ENCODE measurements at regions not wholly inside any gene's neighbourhood (a gene's known extent, or its start where the extent isn't known, plus 50 kb on each side); places are given as distances from the start of the nearest gene placed in this dataset.
"Not testable (repeated sequence)": the region's sequence is repeated elsewhere in the genome, so short reads cannot be mapped to it uniquely, and the experiment has no call there.

GRCh38 chr14:104305511-104306449 is 167.4 kb downstream of the KIF26A start:
- no peak for DNase-seq (ENCODE audit: extremely low spot score)
- TF ChIP-seq CTCF (IDR thresholded peaks at IDR 0.05; ENCODE audit: control extremely low read depth, extremely low read depth, low read depth, missing control alignments), result no peak
- CTCF ChIA-PET, result no interaction called here
- POLR2A ChIA-PET, result no interaction called here

GRCh38 chr14:104306450-104307040 is 168.2 kb downstream of the KIF26A start:
- no peak for TF ChIP-seq CTCF (IDR thresholded peaks at IDR 0.05; ENCODE audit: control extremely low read depth, extremely low read depth, low read depth, missing control alignments)
- CTCF ChIA-PET, result no interaction called here
- no peak for DNase-seq (ENCODE audit: extremely low spot score)
- POLR2A ChIA-PET, result no interaction called here

GRCh38 chr14:104307246-104307626 is 168.8 kb downstream of the KIF26A start:
- DNase-seq (ENCODE audit: extremely low spot score), result no peak
- POLR2A ChIA-PET, result no interaction called here
- TF ChIP-seq CTCF (IDR thresholded peaks at IDR 0.05; ENCODE audit: control extremely low read depth, extremely low read depth, low read depth, missing control alignments), result no peak
- CTCF ChIA-PET, result no interaction called here

GRCh38 chr14:104307627-104308401 is 169.4 kb downstream of the KIF26A start:
- ChIA-PET POLR2A (no interaction called here), CTCF (no interaction called here)
- DNase-seq (ENCODE audit: extremely low spot score), result no peak
- TF ChIP-seq CTCF (IDR thresholded peaks at IDR 0.05; ENCODE audit: control extremely low read depth, extremely low read depth, low read depth, missing control alignments), result no peak

GRCh38 chr14:104308534-104308933 is 170.1 kb downstream of the KIF26A start:
- CTCF ChIA-PET; POLR2A ChIA-PET; DNase-seq (ENCODE audit: extremely low spot score): not testable (repeated sequence)

- POLR2A ChIA-PET, result no interaction called here
- CTCF ChIA-PET, result interaction anchor here (0.9 kb wide), 1 partner anchor 232 kb away, joined by 3 read pairs; no protein-coding TSS in a partner anchor
- TF ChIP-seq CTCF (IDR thresholded peaks at IDR 0.05; ENCODE audit: control extremely low read depth, extremely low read depth, low read depth, missing control alignments), result no peak
- DNase-seq (ENCODE audit: extremely low spot score), result no peak
Observed at GRCh38 chr14:104309657-104310369, 171.4 kb downstream of the KIF26A start.
